Upper lobe of left lung (tissue), 4 donors: ENCODE measurements at regions not wholly inside any gene's neighbourhood (a gene's known extent, or its start where the extent isn't known, plus 50 kb on each side); places are given as distances from the start of the nearest gene placed in this dataset.

Experiments used
- POLR2A ChIP-seq, 4 donors: fragments of 450-650 bp; IDR thresholded peaks; one replicate each; pipeline ENCODE4 v1.5.1; 2016 to 2017; ENCODE audit warnings: antibody characterized with exemption in 4 of 4, mild to moderate bottlenecking in 2 of 4
- POLR2AphosphoS5 ChIP-seq, 2 donors: sonication (generic); formaldehyde crosslinking; IDR thresholded peaks; one replicate each; pipeline ENCODE4 v1.5.1; 2017; ENCODE audit warnings: antibody characterized with exemption in 2 of 2
- TF ChIP-seq, protein P1 (sequence below), 6 experiments: fragments of 450-650 bp in 4 of 6; fragments of 200-600 bp in 2 of 6; sonication (generic) in 2 of 6; IDR thresholded peaks; one replicate each; pipeline ENCODE4 v1.5.1; 2016 to 2019; ENCODE audit warnings: antibody characterized with exemption in 6 of 6

- TF ChIP-seq POLR2AphosphoS5 (IDR thresholded peaks at IDR 0.05), result no peak
- TF ChIP-seq, protein P1, sequence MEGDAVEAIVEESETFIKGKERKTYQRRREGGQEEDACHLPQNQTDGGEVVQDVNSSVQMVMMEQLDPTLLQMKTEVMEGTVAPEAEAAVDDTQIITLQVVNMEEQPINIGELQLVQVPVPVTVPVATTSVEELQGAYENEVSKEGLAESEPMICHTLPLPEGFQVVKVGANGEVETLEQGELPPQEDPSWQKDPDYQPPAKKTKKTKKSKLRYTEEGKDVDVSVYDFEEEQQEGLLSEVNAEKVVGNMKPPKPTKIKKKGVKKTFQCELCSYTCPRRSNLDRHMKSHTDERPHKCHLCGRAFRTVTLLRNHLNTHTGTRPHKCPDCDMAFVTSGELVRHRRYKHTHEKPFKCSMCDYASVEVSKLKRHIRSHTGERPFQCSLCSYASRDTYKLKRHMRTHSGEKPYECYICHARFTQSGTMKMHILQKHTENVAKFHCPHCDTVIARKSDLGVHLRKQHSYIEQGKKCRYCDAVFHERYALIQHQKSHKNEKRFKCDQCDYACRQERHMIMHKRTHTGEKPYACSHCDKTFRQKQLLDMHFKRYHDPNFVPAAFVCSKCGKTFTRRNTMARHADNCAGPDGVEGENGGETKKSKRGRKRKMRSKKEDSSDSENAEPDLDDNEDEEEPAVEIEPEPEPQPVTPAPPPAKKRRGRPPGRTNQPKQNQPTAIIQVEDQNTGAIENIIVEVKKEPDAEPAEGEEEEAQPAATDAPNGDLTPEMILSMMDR (IDR thresholded peaks at IDR 0.05), result no peak
- no peak for TF ChIP-seq POLR2A (IDR thresholded peaks at IDR 0.05)
These were observed 388.9 kb downstream of the HTR1A start for GRCh38 chr5:63573380-63573779.
